Vagina (tissue), 2 donors: ENCODE measurements at regions not wholly inside any gene's neighbourhood (a gene's known extent, or its start where the extent isn't known, plus 50 kb on each side); places are given as distances from the start of the nearest gene placed in this dataset.
"Not testable (repeated sequence)": the region's sequence is repeated elsewhere in the genome, so short reads cannot be mapped to it uniquely, and the experiment has no call there.

ENCODE experiments used
- CTCF ChIP-seq, 3 experiments: fragments of 450-650 bp in 2 of 3; fragments of 200-600 bp in 1 of 3; sonication (generic) in 1 of 3; IDR thresholded peaks; one replicate each; pipeline ENCODE4 v1.5.1; 2017 to 2019; ENCODE audit warnings: antibody characterized with exemption in 3 of 3, mild to moderate bottlenecking in 2 of 3, moderate library complexity in 2 of 3
- POLR2A ChIP-seq, 2 donors: fragments of 450-650 bp; IDR thresholded peaks; one replicate each; pipeline ENCODE4 v1.6.1; 2017; ENCODE audit warnings: antibody characterized with exemption in 2 of 2, mild to moderate bottlenecking in 2 of 2, moderate library complexity in 2 of 2
- POLR2AphosphoS5 ChIP-seq, 2 donors: sonication (generic); formaldehyde crosslinking; IDR thresholded peaks; one replicate each; pipeline ENCODE4 v1.9.0; 2017; ENCODE audit warnings: antibody characterized with exemption in 2 of 2, mild to moderate bottlenecking in 2 of 2, low read depth in 1 of 2; ENCODE audit not compliant: insufficient read depth in 1 of 2

- not testable (repeated sequence) for TF ChIP-seq POLR2AphosphoS5 (IDR thresholded peaks at IDR 0.05; ENCODE audit: insufficient read depth in 1 of 2, low read depth in 1 of 2); CTCF (IDR thresholded peaks at IDR 0.05); POLR2A (IDR thresholded peaks at IDR 0.05)
Observed at GRCh38 chr5:177892357-177892665, 103.7 kb downstream of the PROP1 start.
